Neural progenitor cell (in vitro differentiated cells): ENCODE measurements at regions not wholly inside any gene's neighbourhood (a gene's known extent, or its start where the extent isn't known, plus 50 kb on each side); places are given as distances from the start of the nearest gene placed in this dataset.

Experiments used
- DNase-seq: peaks from one replicate; pipeline ENCODE4 v3.0.0-alpha.2; 2016; ENCODE audit warnings: low spot score
- H2AFZ ChIP-seq: fragments of 200-600 bp; sonication (generic); replicated peaks from 2 replicates; pipeline ENCODE4 v1.6.1; 2016; ENCODE audit warnings: antibody characterized with exemption
- H3F3A ChIP-seq: fragments of 200-600 bp; sonication (generic); 2 replicates; pipeline ENCODE4 v1.6.1; 2016; ENCODE audit warnings: antibody characterized with exemption, low read depth
- H3K27ac ChIP-seq: fragments of 200-600 bp; sonication (generic); 2 replicates; pipeline ENCODE4 v1.5.1; 2016; ENCODE audit warnings: mild to moderate bottlenecking
- H3K27me3 ChIP-seq: fragments of 200-600 bp; sonication (generic); 2 replicates; pipeline ENCODE4 v1.6.1; 2016; ENCODE audit warnings: mild to moderate bottlenecking, moderate library complexity
- H3K36me3 ChIP-seq: fragments of 200-600 bp; sonication (generic); 2 replicates; pipeline ENCODE4 v1.5.1; 2016
- H3K4me1 ChIP-seq: fragments of 200-600 bp; sonication (generic); 2 replicates; pipeline ENCODE4 v1.6.1; 2016; ENCODE audit warnings: mixed run types
- H3K4me2 ChIP-seq: fragments of 200-600 bp; sonication (generic); 2 replicates; pipeline ENCODE4 v1.6.1; 2016
- H3K4me3 ChIP-seq: fragments of 200-600 bp; sonication (generic); 2 replicates; pipeline ENCODE4 v1.5.1; 2016
- H3K79me2 ChIP-seq: fragments of 200-600 bp; sonication (generic); 2 replicates; pipeline ENCODE4 v1.6.1; 2016; ENCODE audit warnings: low read depth
- H3K9ac ChIP-seq: fragments of 200-600 bp; sonication (generic); 2 replicates; pipeline ENCODE4 v1.6.1; 2016
- H3K9me3 ChIP-seq: fragments of 200-600 bp; sonication (generic); 2 replicates; pipeline ENCODE4 v1.5.1; 2016; ENCODE audit warnings: low read depth
- H4K20me1 ChIP-seq: fragments of 200-600 bp; sonication (generic); 2 replicates; pipeline ENCODE4 v1.6.1; 2016; ENCODE audit warnings: low read depth
- H3K27ac Mint-ChIP-seq: 3 replicates; pipeline ENCODE4 v1.8.0; 2021; ENCODE audit warnings: mixed read lengths
- H3K27me3 Mint-ChIP-seq: 2 replicates; pipeline ENCODE4 v1.8.0; 2022; ENCODE audit warnings: low read depth, mild to moderate bottlenecking, inconsistent platforms, moderate library complexity, mixed read lengths; ENCODE audit not compliant: insufficient read depth
- H3K36me3 Mint-ChIP-seq: 3 replicates; pipeline ENCODE4 v1.8.0; 2021; ENCODE audit warnings: mixed read lengths
- H3K4me1 Mint-ChIP-seq: 3 replicates; pipeline ENCODE4 v1.8.0; 2021; ENCODE audit warnings: mixed read lengths
- H3K4me3 Mint-ChIP-seq: 3 replicates; pipeline ENCODE4 v1.8.0; 2021; ENCODE audit warnings: mild to moderate bottlenecking, moderate library complexity, mixed read lengths
- H3K9me3 Mint-ChIP-seq: 3 replicates; pipeline ENCODE4 v1.8.0; 2020; ENCODE audit warnings: mixed read lengths
- EZH2 ChIP-seq: fragments of 200-600 bp; sonication (generic); IDR thresholded peaks from 2 replicates; pipeline ENCODE4 v1.6.1; 2017; ENCODE audit warnings: antibody characterized with exemption, mild to moderate bottlenecking, moderate library complexity
- EZH2phosphoT487 ChIP-seq: fragments of 200-600 bp; sonication (generic); IDR thresholded peaks from 2 replicates; pipeline ENCODE4 v1.6.1; 2017; ENCODE audit warnings: antibody characterized with exemption
- TF ChIP-seq, protein P1 (sequence below): fragments of 200-600 bp; sonication (generic); IDR thresholded peaks from 2 replicates; pipeline ENCODE4 v1.5.1; 2017; ENCODE audit warnings: antibody characterized with exemption, mild to moderate bottlenecking

DNA sequence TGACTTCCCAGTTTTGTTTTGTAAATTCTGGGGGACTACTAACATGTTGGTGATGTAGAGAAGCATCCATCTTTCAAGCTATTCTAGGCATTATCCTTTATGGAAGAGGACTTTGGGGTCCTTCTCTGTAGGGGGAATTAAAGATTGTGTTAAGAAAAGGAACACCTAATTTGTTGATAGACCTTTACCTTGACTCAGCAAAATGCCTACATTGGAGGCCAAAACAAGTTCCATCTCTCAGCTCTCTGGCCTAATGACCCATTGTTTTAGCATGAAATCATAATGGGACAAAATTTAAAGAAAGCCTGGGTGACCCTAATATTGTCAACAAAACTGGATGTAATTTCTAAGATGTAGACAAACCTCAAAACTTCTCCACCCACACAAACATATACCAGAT is 465.3 kb upstream of the SOX9 start:
- H3K36me3 ChIP-seq: no peaks in the 10 kb centered on the region
- TF ChIP-seq, protein P1, sequence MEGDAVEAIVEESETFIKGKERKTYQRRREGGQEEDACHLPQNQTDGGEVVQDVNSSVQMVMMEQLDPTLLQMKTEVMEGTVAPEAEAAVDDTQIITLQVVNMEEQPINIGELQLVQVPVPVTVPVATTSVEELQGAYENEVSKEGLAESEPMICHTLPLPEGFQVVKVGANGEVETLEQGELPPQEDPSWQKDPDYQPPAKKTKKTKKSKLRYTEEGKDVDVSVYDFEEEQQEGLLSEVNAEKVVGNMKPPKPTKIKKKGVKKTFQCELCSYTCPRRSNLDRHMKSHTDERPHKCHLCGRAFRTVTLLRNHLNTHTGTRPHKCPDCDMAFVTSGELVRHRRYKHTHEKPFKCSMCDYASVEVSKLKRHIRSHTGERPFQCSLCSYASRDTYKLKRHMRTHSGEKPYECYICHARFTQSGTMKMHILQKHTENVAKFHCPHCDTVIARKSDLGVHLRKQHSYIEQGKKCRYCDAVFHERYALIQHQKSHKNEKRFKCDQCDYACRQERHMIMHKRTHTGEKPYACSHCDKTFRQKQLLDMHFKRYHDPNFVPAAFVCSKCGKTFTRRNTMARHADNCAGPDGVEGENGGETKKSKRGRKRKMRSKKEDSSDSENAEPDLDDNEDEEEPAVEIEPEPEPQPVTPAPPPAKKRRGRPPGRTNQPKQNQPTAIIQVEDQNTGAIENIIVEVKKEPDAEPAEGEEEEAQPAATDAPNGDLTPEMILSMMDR: no peak
- TF ChIP-seq EZH2: no peak
- no peak for TF ChIP-seq EZH2phosphoT487
- no peak overlapping the region for H3K4me3 Mint-ChIP-seq

GRCh38 chr17:71656964-71657858 is 463.6 kb upstream of the SOX9 start:
- no peak overlapping the region for H3K4me2 ChIP-seq
- H3K27me3 ChIP-seq: no peaks in the 10 kb centered on the region
- no peaks in the 10 kb centered on the region for H3K9me3 ChIP-seq
- no peaks in the 10 kb centered on the region for H3K4me1 ChIP-seq
- no peak overlapping the region for H3K27ac ChIP-seq
- H3K4me3 Mint-ChIP-seq: no peak overlapping the region
- no peaks in the 10 kb centered on the region for H3F3A ChIP-seq
- H4K20me1 ChIP-seq: no peaks in the 10 kb centered on the region
- H3K4me1 Mint-ChIP-seq: no peaks in the 10 kb centered on the region
- no peaks in the 10 kb centered on the region for H3K36me3 Mint-ChIP-seq
- H3K27me3 Mint-ChIP-seq: no peaks in the 10 kb centered on the region
- H3K4me3 ChIP-seq: no peak overlapping the region
- no peak overlapping the region for H3K27ac Mint-ChIP-seq
- H2AFZ ChIP-seq: no peak overlapping the region
- no peak overlapping the region for H3K9ac ChIP-seq
- H3K9me3 Mint-ChIP-seq: no peaks in the 10 kb centered on the region
- no peaks in the 10 kb centered on the region for H3K36me3 ChIP-seq
- TF ChIP-seq EZH2phosphoT487: no peak
- TF ChIP-seq, protein P1: no peak
- no peak for TF ChIP-seq EZH2
- no peak for DNase-seq
- no peaks in the 10 kb centered on the region for H3K79me2 ChIP-seq

More for the DNA sequence above, 465.3 kb upstream of the SOX9 start:
- Mint-ChIP-seq H3K9me3 (no peaks in the 10 kb centered on the region), H3K27me3 (no peaks in the 10 kb centered on the region), H3K27ac (no peak overlapping the region), H3K4me1 (no peaks in the 10 kb centered on the region), H3K36me3 (no peaks in the 10 kb centered on the region)
- Histone ChIP-seq H4K20me1 (no peaks in the 10 kb centered on the region), H3K27ac (no peak overlapping the region), H3F3A (no peaks in the 10 kb centered on the region), H3K27me3 (no peaks in the 10 kb centered on the region), H3K79me2 (no peaks in the 10 kb centered on the region), H3K4me1 (no peaks in the 10 kb centered on the region), H3K9me3 (no peaks in the 10 kb centered on the region), H3K4me3 (no peak overlapping the region), H3K9ac (no peak overlapping the region), H2AFZ (no peak overlapping the region), H3K4me2 (no peak overlapping the region)
- DNase-seq: no peak

- H3K9ac ChIP-seq: no peak overlapping the region
- H3K27ac ChIP-seq: no peak overlapping the region
- peak overlapping the region; percentile 17 for H2AFZ ChIP-seq
- H3K4me1 Mint-ChIP-seq: no peaks in the 10 kb centered on the region
- H4K20me1 ChIP-seq: no peaks in the 10 kb centered on the region
- peaks cover 2% of the 10 kb centered on the region for H3K27me3 Mint-ChIP-seq
- H3K36me3 Mint-ChIP-seq: no peaks in the 10 kb centered on the region
- H3K9me3 ChIP-seq: no peaks in the 10 kb centered on the region
- no peaks in the 10 kb centered on the region for H3F3A ChIP-seq
- H3K27me3 ChIP-seq: no peaks in the 10 kb centered on the region
- no peaks in the 10 kb centered on the region for H3K9me3 Mint-ChIP-seq
- H3K4me3 ChIP-seq: no peak overlapping the region
- no peak for DNase-seq
- no peak overlapping the region for H3K4me2 ChIP-seq
- H3K4me1 ChIP-seq: no peaks in the 10 kb centered on the region
- TF ChIP-seq, protein P1: no peak
- TF ChIP-seq EZH2phosphoT487 (no peak), EZH2 (no peak)
- no peak overlapping the region for H3K27ac Mint-ChIP-seq
- H3K79me2 ChIP-seq: no peaks in the 10 kb centered on the region
- no peaks in the 10 kb centered on the region for H3K36me3 ChIP-seq
- H3K4me3 Mint-ChIP-seq: no peak overlapping the region
Observed at GRCh38 chr17:71658996-71659395, 461.8 kb upstream of the SOX9 start.
